OCI-LY1 (cell line): ENCODE measurements at regions not wholly inside any gene's neighbourhood (a gene's known extent, or its start where the extent isn't known, plus 50 kb on each side); places are given as distances from the start of the nearest gene placed in this dataset.

ENCODE experiments used
- H2AFZ ChIP-seq: fragments of 200-600 bp; sonication (generic), shearing (Covaris generic); 2 replicates; pipeline ENCODE4 v1.6.0; 2014; ENCODE audit warnings: antibody characterized with exemption, mild to moderate bottlenecking, low read length
- H3F3A ChIP-seq: fragments of 200-600 bp; sonication (generic), shearing (Covaris generic); 2 replicates; pipeline ENCODE4 v1.6.0; 2014; ENCODE audit warnings: mild to moderate bottlenecking, antibody characterized with exemption, low read length, moderate library complexity; ENCODE audit not compliant: insufficient read depth
- H3K27ac ChIP-seq: fragments of 200-600 bp; sonication (generic); 2 replicates; pipeline ENCODE4 v1.5.1; 2014; ENCODE audit warnings: low read length, mixed run types, mild to moderate bottlenecking, low read depth; ENCODE audit not compliant: poor library complexity, severe bottlenecking
- H3K27me3 ChIP-seq: fragments of 200-600 bp; sonication (generic); 2 replicates; pipeline ENCODE4 v1.6.0; 2014; ENCODE audit warnings: antibody characterized with exemption, mild to moderate bottlenecking, low read length, moderate library complexity; ENCODE audit not compliant: insufficient read depth
- H3K36me3 ChIP-seq: fragments of 200-600 bp; sonication (generic); 2 replicates; pipeline ENCODE4 v1.6.1; 2014; ENCODE audit warnings: mild to moderate bottlenecking, antibody characterized with exemption, low read length, moderate library complexity, mixed read lengths; ENCODE audit not compliant: insufficient read depth
- H3K4me1 ChIP-seq: fragments of 200-600 bp; sonication (generic); 2 replicates; pipeline ENCODE4 v1.5.1; 2014; ENCODE audit warnings: mild to moderate bottlenecking, low read length, moderate library complexity; ENCODE audit not compliant: insufficient read depth, severe bottlenecking
- H3K4me2 ChIP-seq: fragments of 200-600 bp; sonication (generic), shearing (Covaris generic); 2 replicates; pipeline ENCODE4 v1.6.1; 2014; ENCODE audit warnings: low read length
- H3K4me3 ChIP-seq: fragments of 200-600 bp; sonication (generic); 2 replicates; pipeline ENCODE4 v1.5.1; 2014; ENCODE audit warnings: low read length, low read depth, mild to moderate bottlenecking, mixed read lengths; ENCODE audit not compliant: poor library complexity, severe bottlenecking
- H3K79me2 ChIP-seq: fragments of 200-600 bp; shearing (Covaris generic); 2 replicates; pipeline ENCODE4 v1.6.1; 2016; ENCODE audit warnings: mixed run types, low read length, mixed read lengths; ENCODE audit not compliant: insufficient read depth
- H3K9ac ChIP-seq: fragments of 200-600 bp; sonication (generic), shearing (Covaris generic); 2 replicates; pipeline ENCODE4 v1.6.1; 2014; ENCODE audit warnings: mild to moderate bottlenecking, low read length, mixed read lengths
- H3K9me2 ChIP-seq: fragments of 200-600 bp; sonication (generic), shearing (Covaris generic); 2 replicates; pipeline ENCODE4 v1.6.1; 2014; ENCODE audit warnings: low read depth, mild to moderate bottlenecking, low read length, mixed read lengths
- H3K9me3 ChIP-seq: fragments of 200-600 bp; shearing (Covaris generic); 2 replicates; pipeline ENCODE4 v1.6.1; 2014; ENCODE audit warnings: low read length, mixed read lengths
- H4K20me1 ChIP-seq: fragments of 200-600 bp; sonication (generic), shearing (Covaris generic); 2 replicates; pipeline ENCODE4 v1.6.0; 2016; ENCODE audit warnings: mild to moderate bottlenecking, low read length; ENCODE audit not compliant: insufficient read depth
- EZH2 ChIP-seq: fragments of 200-600 bp; sonication (generic), shearing (Covaris generic); IDR thresholded peaks from 2 replicates; pipeline ENCODE4 v1.8.0; 2017; ENCODE audit warnings: borderline replicate concordance, mixed run types, mild to moderate bottlenecking, antibody characterized with exemption, low read length, moderate library complexity, mixed read lengths
- TF ChIP-seq, protein P1 (sequence below): fragments of 200-600 bp; sonication (generic), shearing (Covaris generic); IDR thresholded peaks from 2 replicates; pipeline ENCODE4 v1.5.1; 2017; ENCODE audit warnings: mild to moderate bottlenecking, antibody characterized with exemption, low read length, moderate library complexity, mixed read lengths

DNA sequence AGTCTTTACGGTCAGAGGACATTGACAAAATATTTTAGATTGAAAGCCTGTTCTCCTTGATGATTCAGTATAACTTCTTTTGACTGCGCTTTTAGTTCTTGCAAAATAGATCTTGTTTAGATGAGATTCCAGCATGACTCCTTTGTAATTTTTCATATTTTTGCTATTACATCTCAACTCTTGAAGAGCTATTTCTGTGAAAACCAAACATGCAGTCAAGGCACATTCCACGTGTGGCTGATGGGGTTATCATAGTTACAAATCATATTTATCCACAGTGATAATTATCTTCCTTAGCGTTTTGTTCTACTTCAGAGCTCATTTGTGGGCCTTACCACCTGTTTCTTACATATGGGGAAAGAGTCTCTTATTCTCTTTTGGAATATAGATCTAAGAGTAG, 238.8 kb upstream of the DMRT1 start:
- H3K9me2 ChIP-seq, result no peaks in the 10 kb centered on the region

DNA sequence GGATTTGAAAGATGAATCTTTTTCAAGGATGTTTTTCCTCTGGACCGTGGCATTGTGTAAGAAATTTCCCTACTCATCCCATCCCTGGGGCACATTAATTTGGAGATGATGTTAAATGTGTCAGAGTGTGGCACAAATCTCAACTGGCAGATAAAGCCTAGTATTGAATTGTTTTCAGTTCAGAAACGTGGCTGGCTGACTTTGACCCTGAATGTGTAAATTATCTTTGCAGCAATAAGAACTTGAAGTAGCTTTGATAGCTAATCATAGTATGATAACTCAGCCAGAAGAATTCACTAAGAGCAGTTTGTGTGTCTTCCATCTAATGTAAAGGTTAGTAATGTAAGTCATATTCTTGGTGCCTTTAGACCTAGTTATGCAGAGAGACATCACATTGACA, 238.4 kb upstream of the DMRT1 start:
- Histone ChIP-seq H3F3A (no peaks in the 10 kb centered on the region), H3K79me2 (no peaks in the 10 kb centered on the region), H3K36me3 (no peaks in the 10 kb centered on the region), H2AFZ (no peak overlapping the region), H3K4me2 (no peak overlapping the region), H4K20me1 (no peaks in the 10 kb centered on the region), H3K27me3 (no peaks in the 10 kb centered on the region), H3K9me2 (no peaks in the 10 kb centered on the region), H3K4me3 (no peak overlapping the region), H3K9me3 (no peaks in the 10 kb centered on the region), H3K27ac (no peak overlapping the region), H3K4me1 (no peaks in the 10 kb centered on the region), H3K9ac (no peak overlapping the region)
- TF ChIP-seq, protein P1, sequence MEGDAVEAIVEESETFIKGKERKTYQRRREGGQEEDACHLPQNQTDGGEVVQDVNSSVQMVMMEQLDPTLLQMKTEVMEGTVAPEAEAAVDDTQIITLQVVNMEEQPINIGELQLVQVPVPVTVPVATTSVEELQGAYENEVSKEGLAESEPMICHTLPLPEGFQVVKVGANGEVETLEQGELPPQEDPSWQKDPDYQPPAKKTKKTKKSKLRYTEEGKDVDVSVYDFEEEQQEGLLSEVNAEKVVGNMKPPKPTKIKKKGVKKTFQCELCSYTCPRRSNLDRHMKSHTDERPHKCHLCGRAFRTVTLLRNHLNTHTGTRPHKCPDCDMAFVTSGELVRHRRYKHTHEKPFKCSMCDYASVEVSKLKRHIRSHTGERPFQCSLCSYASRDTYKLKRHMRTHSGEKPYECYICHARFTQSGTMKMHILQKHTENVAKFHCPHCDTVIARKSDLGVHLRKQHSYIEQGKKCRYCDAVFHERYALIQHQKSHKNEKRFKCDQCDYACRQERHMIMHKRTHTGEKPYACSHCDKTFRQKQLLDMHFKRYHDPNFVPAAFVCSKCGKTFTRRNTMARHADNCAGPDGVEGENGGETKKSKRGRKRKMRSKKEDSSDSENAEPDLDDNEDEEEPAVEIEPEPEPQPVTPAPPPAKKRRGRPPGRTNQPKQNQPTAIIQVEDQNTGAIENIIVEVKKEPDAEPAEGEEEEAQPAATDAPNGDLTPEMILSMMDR, result no peak
- no peak for TF ChIP-seq EZH2

More for the DNA sequence above, 238.8 kb upstream of the DMRT1 start:
- TF ChIP-seq, protein P1, result no peak
- TF ChIP-seq EZH2, result no peak
- Histone ChIP-seq H3K36me3 (no peaks in the 10 kb centered on the region), H3F3A (no peaks in the 10 kb centered on the region), H3K4me1 (no peaks in the 10 kb centered on the region), H3K79me2 (no peaks in the 10 kb centered on the region), H3K9ac (no peak overlapping the region), H3K9me3 (no peaks in the 10 kb centered on the region), H4K20me1 (no peaks in the 10 kb centered on the region), H3K27ac (no peak overlapping the region), H2AFZ (no peak overlapping the region), H3K4me2 (no peak overlapping the region), H3K4me3 (no peak overlapping the region), H3K27me3 (no peaks in the 10 kb centered on the region)

DNA sequence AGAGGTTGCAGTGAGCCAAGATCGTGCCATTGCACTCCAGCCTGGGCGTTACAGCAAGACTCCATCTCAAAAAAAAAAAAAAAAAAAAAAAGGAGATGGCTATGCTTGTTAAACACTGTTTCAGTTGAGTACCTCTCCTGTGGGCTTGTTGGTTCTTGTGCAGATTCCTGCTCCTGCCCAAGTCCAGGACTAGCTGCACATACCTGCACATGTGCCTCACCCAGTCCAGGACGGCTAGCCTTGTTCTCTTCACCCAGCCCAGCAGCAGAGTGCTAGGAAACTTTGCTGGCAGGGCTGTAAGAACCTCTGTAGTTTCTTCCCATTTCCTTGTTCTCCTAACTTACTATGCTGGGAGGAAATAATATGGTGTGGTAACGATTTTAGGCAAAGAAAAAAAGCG, 234.1 kb upstream of the DMRT1 start:
- H3K9me2 ChIP-seq, result no peaks in the 10 kb centered on the region
- no peak overlapping the region for H3K4me3 ChIP-seq
- no peaks in the 10 kb centered on the region for H3K79me2 ChIP-seq
- H3K9me3 ChIP-seq, result no peaks in the 10 kb centered on the region
- no peak for TF ChIP-seq EZH2
- TF ChIP-seq, protein P1, result no peak
- H2AFZ ChIP-seq, result no peak overlapping the region
- H3F3A ChIP-seq, result no peaks in the 10 kb centered on the region
- H4K20me1 ChIP-seq, result no peaks in the 10 kb centered on the region
- H3K36me3 ChIP-seq, result no peaks in the 10 kb centered on the region
- no peak overlapping the region for H3K27ac ChIP-seq
- H3K4me1 ChIP-seq, result peaks cover 21% of the 10 kb centered on the region
- no peak overlapping the region for H3K4me2 ChIP-seq
- H3K9ac ChIP-seq, result no peak overlapping the region
- no peaks in the 10 kb centered on the region for H3K27me3 ChIP-seq
